Left lobe of liver (tissue), 2 donors: ENCODE measurements at regions not wholly inside any gene's neighbourhood (a gene's known extent, or its start where the extent isn't known, plus 50 kb on each side); places are given as distances from the start of the nearest gene placed in this dataset.
"Not testable (repeated sequence)": the region's sequence is repeated elsewhere in the genome, so short reads cannot be mapped to it uniquely, and the experiment has no call there.

Experiments used
- ATAC-seq: fragments of 200-7000 bp; cut with Tn5 transposase; one replicate; pipeline ENCODE4 v1.9.1; 2020; ENCODE audit warnings: mild to moderate bottlenecking, moderate library complexity
- DNase-seq: peaks from one replicate; pipeline ENCODE4 v3.0.0-alpha.2; 2020; ENCODE audit warnings: low spot score
- donor health status: DM: no; HTN: no; CAD: no; lungs with moderate emphysema.
- donor health status: DM: no; HTN: yes; CAD: no.

DNA sequence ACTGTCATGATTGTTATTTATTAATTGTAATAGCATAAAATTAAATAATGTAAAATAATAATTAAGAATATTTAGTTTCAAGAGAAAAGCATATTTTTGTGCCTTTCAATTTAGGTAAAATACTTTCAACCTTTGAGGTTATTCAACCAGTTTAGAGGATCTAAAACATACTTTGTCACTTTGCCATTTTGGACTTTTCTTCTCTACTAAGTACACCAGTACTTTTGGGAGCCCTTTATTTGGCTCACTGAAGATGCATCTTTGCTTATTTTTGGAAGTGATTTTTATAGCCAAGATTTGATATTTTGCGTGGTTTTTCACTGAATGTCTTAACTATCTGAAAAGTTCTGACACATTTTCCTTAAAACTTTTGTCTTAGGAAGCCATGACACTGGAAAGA, 860.5 kb downstream of the SORCS1 start:
- DNase-seq (no peak), ATAC-seq (no peak)

DNA sequence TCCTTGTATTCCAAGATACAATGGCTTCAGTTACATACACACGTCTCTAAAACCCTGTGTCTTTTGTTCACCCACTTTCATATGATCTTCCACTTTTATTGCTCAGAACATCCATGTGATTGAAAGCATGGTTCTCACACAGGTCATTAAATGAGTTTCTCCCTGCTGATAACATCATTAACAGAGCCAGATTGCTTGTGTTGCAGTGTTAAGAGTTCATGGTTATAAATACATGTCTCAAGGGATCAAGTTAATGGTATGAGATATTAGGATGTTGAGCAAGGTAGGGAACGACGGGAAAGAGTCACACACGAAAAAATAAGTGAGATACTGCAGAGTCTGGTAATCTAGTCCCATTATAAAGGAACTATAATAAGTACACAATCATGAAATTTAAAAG, 861.5 kb downstream of the SORCS1 start:
- no peak for ATAC-seq

GRCh38 chr10:106301146-106301545, 863.4 kb downstream of the SORCS1 start:
- DNase-seq: no peak

More for the DNA sequence above, 861.5 kb downstream of the SORCS1 start:
- no peak for DNase-seq

GRCh38 chr10:106296750-106297392, 867.6 kb downstream of the SORCS1 start:
- DNase-seq: no peak

More at GRCh38 chr10:106301146-106301545, 863.4 kb downstream of the SORCS1 start:
- no peak for ATAC-seq

GRCh38 chr10:106284802-106285587, 879.5 kb downstream of the SORCS1 start:
- no peak for DNase-seq

More at GRCh38 chr10:106296750-106297392, 867.6 kb downstream of the SORCS1 start:
- no peak for ATAC-seq

DNA sequence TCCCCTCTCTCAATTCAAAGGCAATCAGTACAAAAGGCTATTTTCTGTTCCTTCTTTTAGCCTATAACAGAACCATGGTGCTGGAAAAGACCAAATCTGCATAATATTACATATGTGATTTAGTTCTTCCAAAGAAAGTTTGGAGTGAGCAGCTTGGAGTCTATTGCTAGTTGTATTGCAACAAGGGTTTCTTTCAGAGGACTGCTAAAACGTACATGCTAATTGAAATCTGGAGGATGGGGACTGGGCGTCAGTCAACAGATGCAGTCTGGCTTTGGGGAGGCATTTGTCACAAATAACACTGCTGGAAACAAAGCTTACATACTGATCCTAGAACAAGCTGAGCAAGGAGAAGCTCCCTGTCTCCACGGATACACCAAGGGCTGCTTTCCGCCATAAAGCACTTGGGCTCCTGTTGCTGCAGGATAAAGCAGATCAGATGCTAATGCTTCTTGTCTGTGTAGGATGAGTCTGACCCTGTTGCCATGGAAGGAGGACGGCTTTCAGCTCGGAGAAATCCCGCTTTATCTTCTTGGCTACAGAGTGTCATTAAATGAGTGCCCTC, 883.5 kb downstream of the SORCS1 start:
- ATAC-seq: no peak
- DNase-seq: no peak

More at GRCh38 chr10:106284802-106285587, 879.5 kb downstream of the SORCS1 start:
- no peak for ATAC-seq

GRCh38 chr10:106278383-106278782, 886.1 kb downstream of the SORCS1 start:
- ATAC-seq (no peak), DNase-seq (no peak)

- DNase-seq: no peak
- no peak for ATAC-seq
Observed at GRCh38 chr10:106271237-106271636, 893.3 kb downstream of the SORCS1 start.

- ATAC-seq (no peak), DNase-seq (no peak)
Observed at GRCh38 chr10:106268000-106268399, 896.5 kb downstream of the SORCS1 start.

DNA sequence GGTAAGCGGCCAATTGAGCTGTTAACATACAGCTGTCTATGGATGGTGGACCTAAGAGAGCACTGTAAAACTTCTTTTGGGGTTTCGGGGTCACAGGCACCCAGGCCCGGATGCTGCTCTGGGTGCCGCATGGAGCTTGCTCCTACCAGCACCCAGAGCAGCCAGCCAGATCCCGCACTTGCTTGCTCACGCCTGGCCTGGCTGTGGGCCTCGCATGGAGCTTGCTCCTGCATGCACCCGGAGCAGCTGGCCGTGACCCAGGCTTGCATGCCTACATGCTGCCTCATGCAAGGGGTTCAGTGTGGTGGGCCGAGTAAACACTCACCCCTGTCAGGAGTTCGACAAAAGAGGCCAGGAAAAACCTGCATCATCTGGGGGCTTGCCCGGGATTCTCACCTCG, 896.9 kb downstream of the SORCS1 start:
- DNase-seq (no peak), ATAC-seq (no peak)

- ATAC-seq: not testable (repeated sequence)
Observed at GRCh38 chr10:106257432-106257831, 907.1 kb downstream of the SORCS1 start.

DNA sequence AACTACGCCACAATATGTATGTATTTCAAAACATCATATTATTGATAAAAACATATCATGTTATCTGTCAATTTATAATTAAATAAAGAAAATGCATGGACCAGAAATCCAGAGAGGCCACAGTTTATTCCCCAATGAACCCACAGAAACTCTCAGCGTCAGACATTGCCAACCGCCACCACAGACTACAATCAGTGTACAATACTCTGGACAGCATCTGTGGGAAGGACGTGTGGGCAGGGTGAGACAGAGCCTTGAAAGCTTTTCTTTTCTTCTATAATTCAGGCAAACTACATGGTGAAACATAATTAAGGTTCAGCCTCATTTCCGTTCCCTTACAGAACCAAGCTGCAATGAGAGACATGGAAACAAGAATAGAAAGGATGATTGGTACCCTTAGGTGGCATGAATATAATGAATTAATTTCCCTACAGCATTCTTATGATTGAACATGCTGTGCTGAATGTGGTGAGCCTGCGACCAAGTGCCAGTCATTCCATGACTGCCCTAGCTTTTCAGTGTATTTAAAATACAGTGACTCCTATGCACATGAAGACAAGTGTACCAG, 909.3 kb downstream of the SORCS1 start:
- no peak for DNase-seq
- no peak for ATAC-seq

More at GRCh38 chr10:106257432-106257831, 907.1 kb downstream of the SORCS1 start:
- not testable (repeated sequence) for DNase-seq

DNA sequence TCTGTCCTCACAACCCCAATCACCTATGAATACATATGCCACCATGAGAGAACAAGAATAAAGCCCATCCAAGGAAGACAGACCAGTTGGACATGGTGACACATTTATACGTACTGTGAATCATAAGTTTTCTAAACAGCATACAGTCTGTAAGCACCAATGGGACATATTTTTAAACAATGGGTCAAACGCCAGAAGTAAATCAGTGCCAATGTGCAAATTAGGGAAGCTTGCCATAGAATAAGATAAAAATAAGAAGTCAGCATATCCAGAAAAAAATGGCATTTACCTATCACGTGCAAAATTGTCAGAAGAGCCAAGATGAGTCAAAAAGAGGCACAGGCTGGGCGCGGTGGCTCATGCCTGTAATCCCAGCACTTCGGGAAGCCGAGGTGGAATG, 910.4 kb downstream of the SORCS1 start:
- no peak for DNase-seq
- ATAC-seq: no peak

DNA sequence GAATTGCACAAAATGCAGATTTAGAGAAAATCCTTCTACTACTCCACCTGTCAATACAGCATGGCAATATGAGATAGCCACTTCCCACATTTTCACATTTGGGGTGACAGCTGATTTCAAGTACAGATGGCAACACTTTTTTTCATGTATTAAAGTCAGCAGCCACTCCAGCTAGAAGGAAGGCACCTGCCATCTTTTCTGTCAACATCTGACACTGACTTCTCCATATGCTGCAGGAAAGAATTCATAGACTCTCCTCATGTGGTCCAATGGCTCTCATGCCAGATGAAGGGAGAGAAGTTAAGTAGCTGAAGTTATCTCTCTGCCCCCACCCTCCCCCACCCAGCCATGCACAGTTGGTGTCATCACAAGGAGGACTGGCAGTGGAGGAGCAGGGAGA, 912.0 kb downstream of the SORCS1 start:
- DNase-seq: no peak
- no peak for ATAC-seq

DNA sequence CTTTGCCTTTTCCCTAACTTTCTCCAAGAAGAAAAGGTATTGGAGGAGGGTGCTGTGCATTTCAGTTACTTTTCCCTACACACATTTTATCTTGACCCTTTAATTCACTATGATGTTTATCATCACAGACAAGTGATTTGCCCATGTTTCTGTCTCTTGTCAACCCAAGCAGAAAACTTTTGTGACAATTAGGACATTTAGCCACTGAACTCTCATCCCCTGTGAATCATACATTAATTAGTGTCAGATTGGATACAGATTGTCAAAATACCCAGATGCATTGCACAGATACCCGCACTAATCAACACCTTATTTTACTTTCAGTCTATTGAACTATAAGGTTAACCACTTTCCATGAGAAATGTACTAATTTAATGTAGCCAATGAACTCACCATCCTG, 912.9 kb downstream of the SORCS1 start:
- ATAC-seq (no peak), DNase-seq (no peak)

DNA sequence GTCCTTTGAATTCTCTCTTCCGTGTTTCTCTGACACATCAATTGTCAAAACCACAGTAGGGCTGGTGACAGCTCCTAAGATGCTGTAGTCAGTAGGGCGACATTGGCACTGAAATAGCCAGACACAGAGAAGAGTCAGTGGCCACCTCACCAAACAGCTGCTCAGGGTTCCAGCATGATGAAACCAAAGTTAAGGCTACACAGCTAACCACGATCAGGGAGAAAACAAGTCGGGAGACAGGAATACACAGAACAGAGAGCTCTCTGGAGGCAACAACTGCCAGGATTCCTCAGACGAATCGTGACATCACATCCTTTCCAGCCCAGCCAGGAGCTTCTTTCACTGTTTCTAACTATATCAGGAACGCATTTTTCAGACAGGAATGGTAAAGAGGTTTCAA, 922.2 kb downstream of the SORCS1 start:
- ATAC-seq (no peak), DNase-seq (no peak)

- no peak for ATAC-seq
Observed at GRCh38 chr10:106226828-106227227, 937.7 kb downstream of the SORCS1 start.

GRCh38 chr10:106226142-106226541, 938.4 kb downstream of the SORCS1 start:
- ATAC-seq (no peak), DNase-seq (no peak)

More at GRCh38 chr10:106226828-106227227, 937.7 kb downstream of the SORCS1 start:
- DNase-seq: no peak

DNA sequence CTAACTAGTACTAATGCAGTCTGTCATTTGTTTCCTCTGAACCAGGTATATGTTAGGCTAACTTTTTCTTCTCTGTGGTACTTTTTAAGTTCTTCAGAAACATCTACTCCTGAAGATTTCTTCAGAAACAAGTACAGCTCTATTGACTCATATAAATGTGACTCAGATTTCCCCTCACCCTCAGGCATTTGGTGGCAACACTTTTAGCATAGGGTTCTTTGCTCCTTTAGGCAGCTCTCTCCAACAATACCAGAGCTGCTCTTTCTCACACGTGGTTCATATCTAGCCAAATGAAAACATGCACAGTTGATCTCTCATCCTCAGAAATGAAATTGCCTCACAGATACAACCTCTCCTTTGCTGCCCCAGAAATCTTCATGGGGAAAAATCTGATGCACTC, 939.8 kb downstream of the SORCS1 start:
- no peak for ATAC-seq
- DNase-seq: no peak

DNA sequence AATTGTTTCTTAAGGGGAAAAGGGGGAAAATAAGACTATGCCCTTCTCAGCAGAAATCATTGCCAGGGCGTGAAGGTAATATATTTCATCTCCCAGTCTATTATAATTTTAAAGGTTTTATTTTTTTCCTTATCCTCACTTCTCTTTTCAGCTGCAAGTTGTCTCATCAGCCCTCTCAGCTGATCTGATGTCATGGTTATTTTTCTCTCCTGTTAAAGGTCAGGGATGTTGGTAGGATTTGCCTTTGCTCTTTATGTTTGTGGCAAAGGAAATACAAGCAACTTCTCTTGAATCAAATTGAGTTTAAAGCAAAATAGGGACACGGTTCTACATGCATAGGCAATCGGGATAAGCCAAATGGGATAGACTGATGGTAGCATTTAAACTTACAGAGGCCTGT, 946.9 kb downstream of the SORCS1 start:
- no peak for ATAC-seq
- no peak for DNase-seq

DNA sequence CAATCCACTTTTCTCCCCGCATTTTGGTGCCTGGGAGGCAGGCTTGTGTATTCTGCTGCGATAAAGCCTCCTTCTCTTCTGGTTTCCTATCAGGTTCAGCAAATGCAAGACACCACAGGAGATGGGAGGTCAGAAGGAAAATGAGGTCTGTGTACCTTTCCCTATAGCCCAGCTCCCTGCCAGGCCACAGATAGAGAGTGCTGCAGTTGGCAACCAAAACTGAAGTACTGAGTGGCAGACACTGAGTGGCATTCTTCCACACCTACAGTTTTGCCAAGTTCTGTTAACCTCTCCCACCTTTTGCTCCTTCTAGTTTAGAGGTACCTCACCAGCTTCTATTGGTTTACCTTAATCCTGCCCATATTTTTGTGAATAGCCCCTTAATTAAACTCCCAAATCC, 948.4 kb downstream of the SORCS1 start:
- DNase-seq (no peak), ATAC-seq (no peak)

DNA sequence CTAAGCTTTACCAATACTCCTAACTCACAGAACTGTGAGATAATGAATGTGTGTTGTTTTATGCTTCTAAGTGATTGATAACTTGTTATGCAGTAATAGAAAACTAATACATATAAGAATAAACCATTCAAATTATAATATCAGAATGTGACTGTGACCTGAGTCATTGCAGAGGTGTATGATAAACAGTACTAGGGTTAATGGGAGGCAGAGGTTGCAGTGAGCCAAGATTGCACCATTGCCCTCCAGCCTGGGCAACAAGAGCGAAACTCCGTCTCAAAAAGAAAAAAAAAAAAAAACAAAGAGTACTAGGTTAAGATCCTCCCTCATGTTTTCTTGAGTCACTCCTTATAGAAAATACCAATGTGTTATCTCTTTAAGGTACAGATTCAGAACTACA, 950.3 kb downstream of the SORCS1 start:
- no peak for DNase-seq
- peak; percentile 86 for ATAC-seq
